ENCODE measurements at regions not wholly inside any gene's neighbourhood (a gene's known extent, or its start where the extent isn't known, plus 50 kb on each side); places are given as distances from the start of the nearest gene placed in this dataset.
"Not testable (repeated sequence)": the region's sequence is repeated elsewhere in the genome, so short reads cannot be mapped to it uniquely, and the experiment has no call there.

- H3K4me3 ChIP-seq (replicated peaks in 1 of 4; ENCODE audit: control extremely low read depth in 1 of 4, insufficient read depth in 1 of 4, low read depth in 3 of 4, low read length in 4 of 4), result no peak overlapping the region
- H3K27ac ChIP-seq (ENCODE audit: insufficient read depth, low read length), result no peak overlapping the region
- H3K9me3 ChIP-seq (ENCODE audit: control insufficient read depth, insufficient read depth, low read depth, low read length), result no peaks in the 10 kb centered on the region
- H3K4me1 ChIP-seq (ENCODE audit: control insufficient read depth, extremely low read depth, insufficient read depth, low read length), result no peaks in the 10 kb centered on the region
- DNase-seq (ENCODE audit: low read depth in 2 of 2), result peak in 1 of 2 donors; percentile 55
- H3K9ac ChIP-seq (ENCODE audit: insufficient read depth, low read length), result no peak overlapping the region
- TF ChIP-seq CTCF (conservative IDR thresholded peaks at IDR 0.05 in 1 of 2, IDR thresholded peaks at IDR 0.05 in 1 of 2; ENCODE audit: low read depth in 1 of 2, low read length in 2 of 2) (no peak), EZH2 (IDR thresholded peaks at IDR 0.05; ENCODE audit: low read length, missing control alignments) (no peak)
- H3K27me3 ChIP-seq (ENCODE audit: control insufficient read depth, insufficient read depth, low read length), result no peaks in the 10 kb centered on the region
- no peaks in the 10 kb centered on the region for H4K20me1 ChIP-seq (ENCODE audit: control insufficient read depth, extremely low read depth, insufficient read depth, low read length)
- no peak overlapping the region for H3K4me2 ChIP-seq (ENCODE audit: extremely low read depth, insufficient read depth, low read length)
- H3K36me3 ChIP-seq (ENCODE audit: control insufficient read depth, insufficient read depth, low read length), result no peaks in the 10 kb centered on the region
- no peak overlapping the region for H2AFZ ChIP-seq (ENCODE audit: low read length)
- no peaks in the 10 kb centered on the region for H3K79me2 ChIP-seq (ENCODE audit: control insufficient read depth, insufficient read depth, low read length)
Observed at GRCh38 chr10:90245623-90246022, 544.2 kb downstream of the KIF20B start.

- not testable (repeated sequence) for H3K36me3 ChIP-seq (ENCODE audit: control insufficient read depth, insufficient read depth, low read length); DNase-seq (ENCODE audit: low read depth in 2 of 2); H3K4me2 ChIP-seq (ENCODE audit: extremely low read depth, insufficient read depth, low read length); H4K20me1 ChIP-seq (ENCODE audit: control insufficient read depth, extremely low read depth, insufficient read depth, low read length); H3K27me3 ChIP-seq (ENCODE audit: control insufficient read depth, insufficient read depth, low read length); H2AFZ ChIP-seq (ENCODE audit: low read length); H3K79me2 ChIP-seq (ENCODE audit: control insufficient read depth, insufficient read depth, low read length); H3K9ac ChIP-seq (ENCODE audit: insufficient read depth, low read length); H3K4me1 ChIP-seq (ENCODE audit: control insufficient read depth, extremely low read depth, insufficient read depth, low read length); H3K27ac ChIP-seq (ENCODE audit: insufficient read depth, low read length); H3K4me3 ChIP-seq (replicated peaks in 1 of 4; ENCODE audit: control extremely low read depth in 1 of 4, insufficient read depth in 1 of 4, low read depth in 3 of 4, low read length in 4 of 4); H3K9me3 ChIP-seq (ENCODE audit: control insufficient read depth, insufficient read depth, low read depth, low read length)
Observed at GRCh38 chr10:90250784-90251183, 549.4 kb downstream of the KIF20B start.

- Histone ChIP-seq H3K4me3 (replicated peaks in 1 of 4; ENCODE audit: control extremely low read depth in 1 of 4, insufficient read depth in 1 of 4, low read depth in 3 of 4, low read length in 4 of 4) (no peak overlapping the region), H3K27ac (ENCODE audit: insufficient read depth, low read length) (no peak overlapping the region), H4K20me1 (ENCODE audit: control insufficient read depth, extremely low read depth, insufficient read depth, low read length) (no peaks in the 10 kb centered on the region), H3K79me2 (ENCODE audit: control insufficient read depth, insufficient read depth, low read length) (no peaks in the 10 kb centered on the region), H3K4me2 (ENCODE audit: extremely low read depth, insufficient read depth, low read length) (no peak overlapping the region), H3K4me1 (ENCODE audit: control insufficient read depth, extremely low read depth, insufficient read depth, low read length) (no peaks in the 10 kb centered on the region), H3K9me3 (ENCODE audit: control insufficient read depth, insufficient read depth, low read depth, low read length) (no peaks in the 10 kb centered on the region), H3K27me3 (ENCODE audit: control insufficient read depth, insufficient read depth, low read length) (no peaks in the 10 kb centered on the region), H3K9ac (ENCODE audit: insufficient read depth, low read length) (no peak overlapping the region), H2AFZ (ENCODE audit: low read length) (no peak overlapping the region), H3K36me3 (ENCODE audit: control insufficient read depth, insufficient read depth, low read length) (no peaks in the 10 kb centered on the region)
- TF ChIP-seq CTCF (conservative IDR thresholded peaks at IDR 0.05 in 1 of 2, IDR thresholded peaks at IDR 0.05 in 1 of 2; ENCODE audit: low read depth in 1 of 2, low read length in 2 of 2) (no peak), EZH2 (IDR thresholded peaks at IDR 0.05; ENCODE audit: low read length, missing control alignments) (no peak)
- DNase-seq (ENCODE audit: low read depth in 2 of 2), result no peak
Observed at GRCh38 chr10:90269699-90270098, 568.3 kb downstream of the KIF20B start.

Measured in fibroblast of lung (primary cell).